Sigmoid colon (tissue), 6 donors: ENCODE measurements at regions not wholly inside any gene's neighbourhood (a gene's known extent, or its start where the extent isn't known, plus 50 kb on each side); places are given as distances from the start of the nearest gene placed in this dataset.

Source experiments
- DNase-seq: peaks from one replicate; pipeline ENCODE4 v3.0.0-alpha.2; 2019
- H3K27ac ChIP-seq, 4 donors: fragments of 200-600 bp; sonication (generic); one replicate each; pipeline ENCODE4 v1.5.1; 2016 to 2019; ENCODE audit warnings: mild to moderate bottlenecking in 1 of 4
- H3K27me3 ChIP-seq, 3 donors: fragments of 200-600 bp; sonication (generic); one replicate each; pipeline ENCODE4 v1.5.1; 2019; ENCODE audit warnings: mild to moderate bottlenecking in 1 of 3
- H3K36me3 ChIP-seq, 4 donors: fragments of 200-600 bp; sonication (generic); one replicate each; pipeline ENCODE4 v1.5.1; 2016 to 2019
- H3K4me1 ChIP-seq, 4 donors: fragments of 200-600 bp; sonication (generic); one replicate each; pipeline ENCODE4 v1.5.1; 2017 to 2019
- H3K4me3 ChIP-seq, 4 donors: fragments of 200-600 bp; sonication (generic); one replicate each; pipeline ENCODE4 v1.5.1; 2017 to 2019; ENCODE audit warnings: mild to moderate bottlenecking in 2 of 4, moderate library complexity in 1 of 4
- H3K9me3 ChIP-seq, 4 donors: fragments of 200-600 bp in 3 of 4; sonication (generic) in 3 of 4; one replicate each; pipeline versions ENCODE4 v1.5.1 to v1.6.1; 2013 to 2019
- CTCF ChIP-seq, 4 experiments: fragments of 450-650 bp in 3 of 4; fragments of 200-600 bp in 1 of 4; IDR thresholded peaks; one replicate each; pipeline ENCODE4 v1.5.1; 2016 to 2019; ENCODE audit warnings: antibody characterized with exemption in 4 of 4, mild to moderate bottlenecking in 3 of 4, moderate library complexity in 2 of 4
- EP300 ChIP-seq, 4 donors: sonication (generic); formaldehyde crosslinking; IDR thresholded peaks; one replicate each; pipeline ENCODE4 v1.6.1; 2017; ENCODE audit warnings: antibody characterized with exemption in 4 of 4
- POLR2A ChIP-seq, 2 donors: fragments of 450-650 bp; IDR thresholded peaks; one replicate each; pipeline ENCODE4 v1.6.1; 2016; ENCODE audit warnings: antibody characterized with exemption in 2 of 2, mild to moderate bottlenecking in 2 of 2, moderate library complexity in 2 of 2
- POLR2AphosphoS5 ChIP-seq, 4 donors: sonication (generic); formaldehyde crosslinking; IDR thresholded peaks; one replicate each; pipeline ENCODE4 v1.6.1; 2017; ENCODE audit warnings: antibody characterized with exemption in 4 of 4
- WGBS, 2 donors: extraction: QIAGEN DNeasy Blood & Tissue Kit; methylation state at CpG; one replicate each; pipeline ENCODE4 v1.1.7; 2013; 5-methylcytosine and 5-hydroxymethylcytosine counted together
- intact Hi-C: fragments of 100-400 bp; cut with DNase I; formaldehyde crosslinking; loops from one replicate; pipeline ENCODE4 v1.15.1; 2023
- donor health status: healthy with polysubstance abuse.
- donor health status: healthy.

GRCh38 chr10:125444790-125445189, 238.2 kb downstream of the TEX36 start:
- WGBS, 2 donors, result 84 to 90% methylated on average over 9 of the region's 9 CpGs
- Histone ChIP-seq H3K4me3 (no peak overlapping the region), H3K36me3 (no peaks in the 10 kb centered on the region), H3K4me1 (peaks cover 0 to 12% (median 5%) of the 10 kb centered on the region in 4 donors), H3K27ac (no peak overlapping the region), H3K9me3 (no peaks in the 10 kb centered on the region), H3K27me3 (no peaks in the 10 kb centered on the region)
- TF ChIP-seq CTCF (IDR thresholded peaks at IDR 0.05), result no peak
- TF ChIP-seq POLR2AphosphoS5 (IDR thresholded peaks at IDR 0.05), result no peak
- no peak for TF ChIP-seq EP300 (IDR thresholded peaks at IDR 0.05)
- no peak for TF ChIP-seq POLR2A (IDR thresholded peaks at IDR 0.05)
- DNase-seq, result no peak
- intact Hi-C loops, result no loop called here

DNA sequence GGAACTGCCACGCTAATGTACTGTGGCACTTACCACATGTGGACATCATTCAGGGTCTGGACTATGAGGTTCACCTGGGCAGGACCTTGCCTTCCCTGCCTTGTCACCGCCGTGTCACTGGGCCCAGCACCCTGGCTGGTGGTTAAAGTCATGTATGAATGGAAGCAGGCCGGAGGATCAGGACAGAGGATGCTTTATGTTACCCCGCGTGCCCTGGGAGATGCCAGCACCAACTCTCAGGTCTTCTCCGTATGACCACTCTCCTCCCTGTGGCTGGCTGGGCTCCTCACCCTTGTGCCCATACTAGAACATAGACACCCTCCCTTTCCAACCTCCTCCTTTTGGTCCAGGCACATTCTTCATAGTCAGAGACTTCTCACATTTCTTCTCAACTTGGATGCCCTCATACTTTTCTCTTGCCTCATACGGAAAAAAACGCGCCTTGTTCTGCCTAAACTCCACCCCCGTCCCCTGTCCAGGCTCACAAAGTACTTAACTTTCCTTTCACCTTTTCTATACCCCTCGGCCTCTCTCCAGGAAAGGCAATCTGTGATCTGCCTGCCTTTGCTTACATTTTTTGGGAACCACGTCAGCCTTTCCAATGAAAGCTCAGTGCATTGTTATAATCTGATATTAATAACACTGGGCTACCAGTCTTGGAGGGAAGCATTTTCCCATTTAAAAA, 240.0 kb downstream of the TEX36 start:
- WGBS, 2 donors, result 84 to 88% methylated on average over 13 of the region's 13 CpGs
- no peak for TF ChIP-seq EP300 (IDR thresholded peaks at IDR 0.05)
- TF ChIP-seq POLR2AphosphoS5 (IDR thresholded peaks at IDR 0.05), result no peak
- no peak for TF ChIP-seq POLR2A (IDR thresholded peaks at IDR 0.05)
- TF ChIP-seq CTCF (IDR thresholded peaks at IDR 0.05), result no peak
- intact Hi-C loops, result no loop called here
- Histone ChIP-seq H3K27me3 (no peaks in the 10 kb centered on the region), H3K36me3 (no peaks in the 10 kb centered on the region), H3K4me3 (no peak overlapping the region), H3K27ac (peak overlapping the region in 1 of 4 donors; percentile 49), H3K4me1 (peaks cover 0 to 12% (median 5%) of the 10 kb centered on the region in 4 donors), H3K9me3 (no peaks in the 10 kb centered on the region)
- no peak for DNase-seq

DNA sequence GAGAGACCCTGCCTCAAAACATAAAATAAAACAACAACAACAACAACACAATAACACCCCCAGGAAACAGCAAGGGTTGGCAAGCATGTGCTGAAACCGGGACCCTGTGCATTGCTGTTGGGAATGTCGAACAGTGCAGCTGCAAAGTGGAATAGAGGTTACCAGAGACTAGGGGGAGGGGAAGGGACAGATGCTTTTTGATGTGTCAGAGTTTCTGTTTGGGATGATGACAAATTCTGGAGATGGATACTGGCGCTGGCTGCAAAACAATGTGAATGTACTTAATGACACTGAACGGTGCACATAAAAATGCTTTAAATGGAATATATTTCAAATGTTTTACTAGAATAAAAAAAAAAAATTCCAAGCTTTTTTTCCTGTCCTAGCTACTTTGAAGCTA, 241.8 kb downstream of the TEX36 start:
- Histone ChIP-seq H3K4me3 (no peak overlapping the region), H3K4me1 (peaks cover 0 to 12% (median 5%) of the 10 kb centered on the region in 4 donors), H3K27ac (no peak overlapping the region), H3K27me3 (no peaks in the 10 kb centered on the region), H3K9me3 (no peaks in the 10 kb centered on the region), H3K36me3 (no peaks in the 10 kb centered on the region)
- WGBS, 2 donors, result 73 to 74% methylated on average over 4 of the region's 4 CpGs
- no peak for TF ChIP-seq CTCF (IDR thresholded peaks at IDR 0.05)
- no peak for TF ChIP-seq POLR2AphosphoS5 (IDR thresholded peaks at IDR 0.05)
- no peak for TF ChIP-seq EP300 (IDR thresholded peaks at IDR 0.05)
- no peak for TF ChIP-seq POLR2A (IDR thresholded peaks at IDR 0.05)
- DNase-seq, result no peak
- intact Hi-C loops, result no loop called here

- TF ChIP-seq EP300 (IDR thresholded peaks at IDR 0.05) (no peak), CTCF (IDR thresholded peaks at IDR 0.05) (no peak), POLR2A (IDR thresholded peaks at IDR 0.05) (no peak), POLR2AphosphoS5 (IDR thresholded peaks at IDR 0.05) (no peak)
- no peak for DNase-seq
- no peaks in the 10 kb centered on the region for H3K27me3 ChIP-seq
- H3K9me3 ChIP-seq, result no peaks in the 10 kb centered on the region
- intact Hi-C loops, result no loop called here
- no peak overlapping the region for H3K4me3 ChIP-seq
- no peak overlapping the region for H3K27ac ChIP-seq
- WGBS, 2 donors, result 87% methylated on average over 4 of the region's 4 CpGs
- H3K4me1 ChIP-seq, result no peaks in the 10 kb centered on the region
- H3K36me3 ChIP-seq, result no peaks in the 10 kb centered on the region
These were observed 251.8 kb downstream of the TEX36 start for GRCh38 chr10:125431149-125431548.

DNA sequence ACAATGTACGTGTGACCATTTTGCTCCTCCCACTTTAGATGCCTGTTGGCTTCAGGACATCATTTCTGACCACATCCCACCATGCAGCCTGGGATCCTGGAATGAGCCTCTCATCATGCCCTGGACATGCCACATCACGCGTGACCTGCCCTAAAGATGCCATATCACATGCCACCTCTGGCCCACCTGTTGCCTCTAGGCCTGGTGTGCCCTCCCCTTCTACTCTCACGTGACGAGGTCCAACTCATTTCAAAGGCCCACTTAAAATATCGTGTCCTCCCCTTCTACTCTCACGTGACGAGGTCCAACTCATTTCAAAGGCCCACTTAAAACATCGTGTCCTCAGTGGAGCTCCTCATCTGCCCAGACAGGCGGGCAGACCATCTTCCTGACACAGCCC, 254.9 kb downstream of the TEX36 start:
- no peak for TF ChIP-seq CTCF (IDR thresholded peaks at IDR 0.05)
- TF ChIP-seq POLR2AphosphoS5 (IDR thresholded peaks at IDR 0.05), result no peak
- TF ChIP-seq POLR2A (IDR thresholded peaks at IDR 0.05), result no peak
- intact Hi-C loops, result no loop called here
- no peak for DNase-seq
- Histone ChIP-seq H3K4me3 (no peak overlapping the region), H3K4me1 (no peaks in the 10 kb centered on the region), H3K9me3 (no peaks in the 10 kb centered on the region), H3K27me3 (no peaks in the 10 kb centered on the region), H3K36me3 (no peaks in the 10 kb centered on the region), H3K27ac (no peak overlapping the region)
- WGBS, 2 donors, result 93 to 95% methylated on average over 10 of the region's 10 CpGs
